OCI-LY7 (cell line): ENCODE measurements at regions not wholly inside any gene's neighbourhood (a gene's known extent, or its start where the extent isn't known, plus 50 kb on each side); places are given as distances from the start of the nearest gene placed in this dataset.

Experiments used
- BruUV-seq: library from RNA; stranded (reverse); fragments of 400-500 nt; replicated peaks from 2 replicates; lab custom pipeline; 2021; lab: Mats Ljungman, UMichigan
- CTCF ChIA-PET: fragments of 300-600 bp; sonication (Branson Sonifier 250); formaldehyde crosslinking; loops from one replicate; lab custom pipeline; 2022; ENCODE audit warnings: antibody characterized with exemption; ENCODE audit not compliant: unreplicated experiment; lab: Charles Lee
- POLR2A ChIA-PET: fragments of 300-600 bp; sonication (Branson Sonifier 250); formaldehyde crosslinking; loops from one replicate; lab custom pipeline; 2022; ENCODE audit warnings: antibody characterized with exemption; lab: Charles Lee
- DNase-seq: peaks from one replicate; pipeline ENCODE4 v3.0.0-alpha.2; 2015; ENCODE audit warnings: low spot score
- H2AFZ ChIP-seq: fragments of 200-600 bp; sonication (generic), shearing (Covaris generic); 2 replicates; pipeline ENCODE4 v1.6.1; 2014; ENCODE audit warnings: mild to moderate bottlenecking, antibody characterized with exemption, low read length, moderate library complexity
- H3K27ac ChIP-seq: fragments of 200-600 bp; sonication (generic); 2 replicates; pipeline ENCODE4 v1.5.1; 2014; ENCODE audit warnings: mixed run types, low read depth, mild to moderate bottlenecking, moderate library complexity, low read length, inconsistent platforms; ENCODE audit not compliant: poor library complexity, severe bottlenecking
- H3K36me3 ChIP-seq: fragments of 200-600 bp; sonication (generic); 2 replicates; pipeline ENCODE4 v1.6.1; 2014; ENCODE audit warnings: mild to moderate bottlenecking, antibody characterized with exemption, low read length, moderate library complexity, mixed read lengths; ENCODE audit not compliant: insufficient read depth
- H3K4me1 ChIP-seq: fragments of 200-600 bp; sonication (generic); 2 replicates; pipeline ENCODE4 v1.5.1; 2014; ENCODE audit warnings: mild to moderate bottlenecking, low read length; ENCODE audit not compliant: insufficient read depth, poor library complexity, severe bottlenecking
- H3K4me2 ChIP-seq: fragments of 200-600 bp; sonication (generic); 2 replicates; pipeline ENCODE4 v1.6.1; 2014; ENCODE audit warnings: mild to moderate bottlenecking, low read length
- H3K4me3 ChIP-seq: fragments of 200-600 bp; sonication (generic); 2 replicates; pipeline ENCODE4 v1.5.1; 2014; ENCODE audit warnings: mild to moderate bottlenecking, low read depth, low read length; ENCODE audit not compliant: poor library complexity, severe bottlenecking
- H3K79me2 ChIP-seq: fragments of 200-600 bp; sonication (generic); 2 replicates; pipeline ENCODE4 v1.6.1; 2016; ENCODE audit warnings: low read depth, mild to moderate bottlenecking, low read length, moderate library complexity, mixed read lengths; ENCODE audit not compliant: insufficient read depth
- H3K9me2 ChIP-seq: fragments of 200-600 bp; sonication (generic); 2 replicates; pipeline ENCODE4 v1.6.1; 2016; ENCODE audit warnings: mild to moderate bottlenecking, low read length, mixed read lengths; ENCODE audit not compliant: insufficient read depth
- H3K9me3 ChIP-seq: fragments of 200-600 bp; sonication (generic); 2 replicates; pipeline ENCODE4 v1.6.1; 2014; ENCODE audit warnings: mild to moderate bottlenecking, mixed run types, low read length, mixed read lengths
- H4K20me1 ChIP-seq: fragments of 200-600 bp; sonication (generic); 2 replicates; pipeline ENCODE4 v1.6.1; 2014; ENCODE audit warnings: mild to moderate bottlenecking, antibody characterized with exemption, low read length, moderate library complexity, mixed read lengths; ENCODE audit not compliant: insufficient read depth
- CTCF ChIP-seq: fragments of 200-600 bp; sonication (generic); conservative IDR thresholded peaks from 2 replicates; pipeline ENCODE4 v1.5.1; 2014; ENCODE audit warnings: mild to moderate bottlenecking, antibody characterized with exemption, low read length, moderate library complexity, mixed read lengths
- EZH2phosphoT487 ChIP-seq: fragments of 200-600 bp; sonication (generic); IDR thresholded peaks from 2 replicates; pipeline ENCODE4 v1.6.1; 2018; ENCODE audit warnings: low read depth, borderline replicate concordance, mild to moderate bottlenecking, mixed run types, antibody characterized with exemption, low read length, moderate library complexity, mixed read lengths
- intact Hi-C: fragments of 100-400 bp; cut with micrococcal nuclease; formaldehyde crosslinking; loops from one replicate; pipeline ENCODE4 v1.10.0; 2022; ENCODE audit not compliant: unreplicated experiment

GRCh38 chr7:16365952-16366351 lies 55.4 kb downstream of the CRPPA start:
- Histone ChIP-seq H3K9me2 (no peaks in the 10 kb centered on the region), H3K4me3 (no peak overlapping the region), H3K79me2 (no peaks in the 10 kb centered on the region), H3K9me3 (no peaks in the 10 kb centered on the region), H3K4me2 (no peak overlapping the region), H3K4me1 (no peaks in the 10 kb centered on the region), H2AFZ (no peak overlapping the region), H4K20me1 (no peaks in the 10 kb centered on the region), H3K36me3 (no peaks in the 10 kb centered on the region), H3K27ac (no peak overlapping the region)
- DNase-seq, result no peak
- POLR2A ChIA-PET, result interaction anchor here (0.7 kb wide), 4 partner anchors 70 to 778 kb away, joined by 3 to 4 read pairs (median 4); no protein-coding TSS in a partner anchor
- intact Hi-C loops, result no loop called here
- TF ChIP-seq EZH2phosphoT487, result no peak
- no peak for TF ChIP-seq CTCF
- CTCF ChIA-PET, result no interaction called here
- no TSS peak for BruUV-seq

DNA sequence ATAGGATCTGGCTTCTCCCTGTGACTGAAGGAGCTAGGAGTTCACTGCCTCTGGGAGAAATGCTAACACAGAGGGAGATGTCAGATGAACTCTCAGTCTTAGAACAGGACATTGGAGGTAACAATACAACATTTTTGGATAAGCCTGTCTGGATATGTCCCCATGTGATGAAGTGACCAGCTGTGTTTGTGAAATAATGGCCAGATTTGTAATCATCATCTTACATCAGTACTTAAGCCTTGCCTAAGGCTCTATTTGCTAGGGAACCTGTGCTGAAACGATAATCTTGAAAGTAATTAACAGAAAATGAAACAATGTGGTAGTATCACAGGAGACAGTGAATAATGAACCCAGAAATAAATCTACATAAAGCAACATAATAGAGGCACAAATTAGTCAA lies 56.2 kb downstream of the CRPPA start:
- H3K36me3 ChIP-seq, result no peaks in the 10 kb centered on the region
- DNase-seq, result no peak
- BruUV-seq, result no TSS peak
- no peak overlapping the region for H2AFZ ChIP-seq
- no peak overlapping the region for H3K4me2 ChIP-seq
- no peaks in the 10 kb centered on the region for H3K4me1 ChIP-seq
- POLR2A ChIA-PET, result no interaction called here
- H3K4me3 ChIP-seq, result no peak overlapping the region
- intact Hi-C loops, result no loop called here
- H3K9me3 ChIP-seq, result no peaks in the 10 kb centered on the region
- CTCF ChIA-PET, result no interaction called here
- no peaks in the 10 kb centered on the region for H3K79me2 ChIP-seq
- no peak for TF ChIP-seq CTCF
- TF ChIP-seq EZH2phosphoT487, result no peak
- H3K9me2 ChIP-seq, result no peaks in the 10 kb centered on the region
- H4K20me1 ChIP-seq, result no peaks in the 10 kb centered on the region
- H3K27ac ChIP-seq, result no peak overlapping the region

- H3K4me3 ChIP-seq, result no peak overlapping the region
- no peaks in the 10 kb centered on the region for H3K9me3 ChIP-seq
- intact Hi-C loops, result no loop called here
- no TSS peak for BruUV-seq
- H3K27ac ChIP-seq, result no peak overlapping the region
- H3K4me1 ChIP-seq, result no peaks in the 10 kb centered on the region
- ChIA-PET POLR2A (no interaction called here), CTCF (no interaction called here)
- no peaks in the 10 kb centered on the region; the same call in 1 of the 2 replicates for H3K9me2 ChIP-seq
- no peak overlapping the region for H2AFZ ChIP-seq
- TF ChIP-seq EZH2phosphoT487, result no peak
- no peak for TF ChIP-seq CTCF
- no peaks in the 10 kb centered on the region for H3K36me3 ChIP-seq
- H4K20me1 ChIP-seq, result no peaks in the 10 kb centered on the region
- H3K4me2 ChIP-seq, result no peak overlapping the region
- no peaks in the 10 kb centered on the region for H3K79me2 ChIP-seq
- no peak for DNase-seq
Observed at GRCh38 chr7:16359216-16359615, 62.1 kb downstream of the CRPPA start.
